NT2/D1 (cell line): ENCODE measurements at regions not wholly inside any gene's neighbourhood (a gene's known extent, or its start where the extent isn't known, plus 50 kb on each side); places are given as distances from the start of the nearest gene placed in this dataset.

Experiments used
- DNase-seq: peaks from one replicate; pipeline ENCODE4 v3.0.0-alpha.2; 2011; ENCODE audit warnings: low read depth, low spot score
- H3K27me3 ChIP-seq: 2 replicates; pipeline ENCODE4 v1.6.0; 2011; ENCODE audit warnings: mild to moderate bottlenecking; ENCODE audit not compliant: insufficient read length, insufficient read depth
- H3K36me3 ChIP-seq: 2 replicates; pipeline ENCODE4 v1.6.1; 2011; ENCODE audit warnings: mild to moderate bottlenecking, low read length, mixed read lengths; ENCODE audit not compliant: insufficient read depth, insufficient read length
- H3K4me1 ChIP-seq: 2 replicates; pipeline ENCODE4 v1.5.1; 2011; ENCODE audit not compliant: insufficient read depth, insufficient read length
- H3K4me3 ChIP-seq: 2 replicates; pipeline ENCODE4 v1.5.1; 2011; ENCODE audit warnings: low read depth; ENCODE audit not compliant: insufficient read length
- H3K9ac ChIP-seq: 2 replicates; pipeline ENCODE4 v1.6.0; 2011; ENCODE audit warnings: low read depth; ENCODE audit not compliant: insufficient read length
- H3K9me3 ChIP-seq: 2 replicates; pipeline ENCODE4 v1.5.1; 2011; ENCODE audit warnings: mild to moderate bottlenecking, low read length; ENCODE audit not compliant: insufficient read depth
- SUZ12 ChIP-seq: IDR thresholded peaks from 2 replicates; pipeline ENCODE4 v1.6.1; 2011; ENCODE audit not compliant: insufficient read length, insufficient read depth; ENCODE audit errors: extremely low read depth
- YY1 ChIP-seq: IDR thresholded peaks from 2 replicates; pipeline ENCODE4 v1.6.1; 2011; ENCODE audit not compliant: insufficient read length, insufficient read depth
- ZNF274 ChIP-seq: IDR thresholded peaks from 2 replicates; pipeline ENCODE4 v1.6.1; 2011; ENCODE audit warnings: mild to moderate bottlenecking, low read depth, low read length

GRCh38 chr16:73186752-73187601 is 139.0 kb upstream of the ZFHX3 start:
- Histone ChIP-seq H3K9me3 (no peaks in the 10 kb centered on the region), H3K4me3 (no peak overlapping the region), H3K36me3 (no peaks in the 10 kb centered on the region), H3K9ac (no peak overlapping the region), H3K4me1 (no peaks in the 10 kb centered on the region), H3K27me3 (peaks cover 8% of the 10 kb centered on the region)
- no peak for DNase-seq
- TF ChIP-seq ZNF274: no peak
- no peak for TF ChIP-seq SUZ12
- no peak for TF ChIP-seq YY1

GRCh38 chr16:73185737-73186136 is 137.8 kb upstream of the ZFHX3 start:
- Histone ChIP-seq H3K4me1 (no peaks in the 10 kb centered on the region), H3K9ac (no peak overlapping the region), H3K27me3 (peaks cover 4% of the 10 kb centered on the region), H3K36me3 (no peaks in the 10 kb centered on the region), H3K9me3 (no peaks in the 10 kb centered on the region), H3K4me3 (no peak overlapping the region)
- no peak for TF ChIP-seq SUZ12
- TF ChIP-seq ZNF274: no peak
- no peak for DNase-seq

- H3K9ac ChIP-seq: no peak overlapping the region
- no peak for DNase-seq
- H3K9me3 ChIP-seq: no peaks in the 10 kb centered on the region
- H3K27me3 ChIP-seq: no peaks in the 10 kb centered on the region
- no peaks in the 10 kb centered on the region for H3K4me1 ChIP-seq
- no peak overlapping the region for H3K4me3 ChIP-seq
- H3K36me3 ChIP-seq: no peaks in the 10 kb centered on the region
- TF ChIP-seq SUZ12 (no peak), ZNF274 (no peak), YY1 (no peak)
Observed at GRCh38 chr16:73183611-73184092, 135.7 kb upstream of the ZFHX3 start.

- TF ChIP-seq SUZ12: no peak
- no peak for TF ChIP-seq ZNF274
- TF ChIP-seq YY1: no peak
- H3K4me3 ChIP-seq: no peak overlapping the region
- H3K9ac ChIP-seq: no peak overlapping the region
- no peak for DNase-seq
- H3K27me3 ChIP-seq: no peaks in the 10 kb centered on the region
- no peaks in the 10 kb centered on the region for H3K9me3 ChIP-seq
- no peaks in the 10 kb centered on the region for H3K4me1 ChIP-seq
- no peaks in the 10 kb centered on the region for H3K36me3 ChIP-seq
Observed at GRCh38 chr16:73179705-73180331, 131.9 kb upstream of the ZFHX3 start.

GRCh38 chr16:73177729-73178295 is 129.9 kb upstream of the ZFHX3 start:
- Histone ChIP-seq H3K4me3 (no peak overlapping the region), H3K4me1 (peaks cover 3% of the 10 kb centered on the region), H3K27me3 (peaks cover 5% of the 10 kb centered on the region), H3K36me3 (no peaks in the 10 kb centered on the region), H3K9me3 (no peaks in the 10 kb centered on the region), H3K9ac (no peak overlapping the region)
- DNase-seq: no peak
- TF ChIP-seq SUZ12 (no peak), YY1 (no peak), ZNF274 (no peak)

GRCh38 chr16:73176577-73177013 is 128.7 kb upstream of the ZFHX3 start:
- Histone ChIP-seq H3K36me3 (no peaks in the 10 kb centered on the region), H3K9me3 (no peaks in the 10 kb centered on the region), H3K27me3 (peaks cover 5% of the 10 kb centered on the region), H3K4me1 (peaks cover 3% of the 10 kb centered on the region), H3K4me3 (no peak overlapping the region), H3K9ac (no peak overlapping the region)
- no peak for TF ChIP-seq SUZ12
- TF ChIP-seq ZNF274: no peak
- no peak for TF ChIP-seq YY1
- DNase-seq: no peak

GRCh38 chr16:73172973-73173709 is 125.2 kb upstream of the ZFHX3 start:
- Histone ChIP-seq H3K9me3 (no peaks in the 10 kb centered on the region), H3K4me1 (peaks cover 8% of the 10 kb centered on the region), H3K4me3 (no peak overlapping the region), H3K36me3 (no peaks in the 10 kb centered on the region), H3K27me3 (peaks cover 8% of the 10 kb centered on the region), H3K9ac (no peak overlapping the region)
- TF ChIP-seq SUZ12 (no peak), ZNF274 (no peak), YY1 (no peak)
- DNase-seq: no peak
